ENCODE measurements at regions not wholly inside any gene's neighbourhood (a gene's known extent, or its start where the extent isn't known, plus 50 kb on each side); places are given as distances from the start of the nearest gene placed in this dataset.
A peak's percentile ranks its signal among the peaks of the same experiment; 100 is the strongest.

DNA sequence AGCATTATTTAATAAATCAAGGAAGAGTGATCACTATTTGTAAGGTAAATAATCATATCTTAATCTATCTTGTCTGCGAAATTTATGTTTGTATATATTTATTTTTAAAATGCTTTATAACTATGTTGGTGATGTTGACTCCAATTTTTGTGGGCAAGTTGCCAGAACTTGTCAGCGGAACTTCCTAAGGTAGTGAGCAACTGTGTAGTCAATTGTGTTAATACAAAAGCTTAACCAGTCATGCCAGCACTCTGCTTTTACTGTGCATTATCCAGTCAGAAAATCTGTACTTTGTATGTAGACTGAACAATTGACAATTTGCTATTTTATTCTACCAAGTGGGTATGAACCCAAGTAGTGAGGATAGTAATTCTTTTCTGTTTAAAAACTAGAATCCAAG lies 61.9 kb upstream of the RND3 start:
- Mint-ChIP-seq H3K27me3 (no peaks in the 10 kb centered on the region), H3K4me1 (ENCODE audit: low read depth) (no peaks in the 10 kb centered on the region), H3K4me3 (no peak overlapping the region), H3K9me3 (no peaks in the 10 kb centered on the region), H3K27ac (no peak overlapping the region), H3K36me3 (ENCODE audit: low read depth) (no peaks in the 10 kb centered on the region)
- no peak for DNase-seq
- intact Hi-C loops (cut with micrococcal nuclease): no loop called here
- CTCF ChIA-PET: no interaction called here
- TF ChIP-seq, protein P1, sequence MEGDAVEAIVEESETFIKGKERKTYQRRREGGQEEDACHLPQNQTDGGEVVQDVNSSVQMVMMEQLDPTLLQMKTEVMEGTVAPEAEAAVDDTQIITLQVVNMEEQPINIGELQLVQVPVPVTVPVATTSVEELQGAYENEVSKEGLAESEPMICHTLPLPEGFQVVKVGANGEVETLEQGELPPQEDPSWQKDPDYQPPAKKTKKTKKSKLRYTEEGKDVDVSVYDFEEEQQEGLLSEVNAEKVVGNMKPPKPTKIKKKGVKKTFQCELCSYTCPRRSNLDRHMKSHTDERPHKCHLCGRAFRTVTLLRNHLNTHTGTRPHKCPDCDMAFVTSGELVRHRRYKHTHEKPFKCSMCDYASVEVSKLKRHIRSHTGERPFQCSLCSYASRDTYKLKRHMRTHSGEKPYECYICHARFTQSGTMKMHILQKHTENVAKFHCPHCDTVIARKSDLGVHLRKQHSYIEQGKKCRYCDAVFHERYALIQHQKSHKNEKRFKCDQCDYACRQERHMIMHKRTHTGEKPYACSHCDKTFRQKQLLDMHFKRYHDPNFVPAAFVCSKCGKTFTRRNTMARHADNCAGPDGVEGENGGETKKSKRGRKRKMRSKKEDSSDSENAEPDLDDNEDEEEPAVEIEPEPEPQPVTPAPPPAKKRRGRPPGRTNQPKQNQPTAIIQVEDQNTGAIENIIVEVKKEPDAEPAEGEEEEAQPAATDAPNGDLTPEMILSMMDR (IDR thresholded peaks at IDR 0.05): no peak
- no peak for ATAC-seq
- POLR2A ChIA-PET: no interaction called here

DNA sequence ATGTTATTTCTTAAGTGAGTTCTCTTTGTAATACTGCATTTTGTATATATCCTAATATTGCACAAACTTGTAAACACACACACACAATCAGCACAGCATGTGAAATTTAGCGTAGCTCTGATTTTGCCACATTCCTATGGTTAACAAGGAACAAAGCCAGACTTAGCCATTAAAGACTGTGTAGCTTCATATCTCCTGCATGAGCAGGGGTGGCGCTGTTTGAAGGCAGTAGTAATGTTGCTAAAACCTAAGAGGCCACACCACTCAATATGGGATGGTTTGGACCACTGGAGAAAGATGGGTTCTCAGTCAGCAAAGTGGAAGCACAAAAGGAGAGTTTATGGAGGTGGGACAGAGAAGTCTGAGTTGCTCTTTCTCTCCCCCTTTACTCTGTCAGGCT lies 61.1 kb upstream of the RND3 start:
- DNase-seq (peak; percentile 4), ATAC-seq (no peak)
- H3K4me1 Mint-ChIP-seq (ENCODE audit: low read depth): no peaks in the 10 kb centered on the region
- POLR2A ChIA-PET: no interaction called here
- H3K9me3 Mint-ChIP-seq: no peaks in the 10 kb centered on the region
- CTCF ChIA-PET: no interaction called here
- H3K27me3 Mint-ChIP-seq: no peaks in the 10 kb centered on the region
- H3K36me3 Mint-ChIP-seq (ENCODE audit: low read depth): no peaks in the 10 kb centered on the region
- intact Hi-C loops (cut with micrococcal nuclease): no loop called here
- H3K27ac Mint-ChIP-seq: no peak overlapping the region
- no peak overlapping the region for H3K4me3 Mint-ChIP-seq
- TF ChIP-seq, protein P1 (IDR thresholded peaks at IDR 0.05): no peak

DNA sequence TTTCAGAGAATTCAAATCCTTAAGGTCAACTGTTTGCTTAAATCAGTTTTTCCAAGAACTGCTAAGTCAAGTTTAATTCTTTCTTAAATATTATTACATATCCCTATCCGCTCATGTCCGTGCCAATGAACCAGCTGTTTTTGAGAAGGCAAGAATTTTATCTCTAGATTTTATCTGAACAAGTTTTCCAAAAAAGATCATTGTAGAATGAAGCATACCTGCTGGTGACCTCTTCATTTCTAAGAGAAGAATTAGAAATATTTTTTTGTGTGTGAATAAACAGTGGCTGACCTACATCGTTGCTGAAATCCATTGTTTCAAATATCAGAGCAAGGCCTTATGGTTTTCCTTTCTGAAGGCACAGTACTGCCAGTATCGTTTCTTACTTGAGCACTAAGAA lies 58.4 kb upstream of the RND3 start:
- Mint-ChIP-seq H3K4me3 (no peak overlapping the region), H3K4me1 (ENCODE audit: low read depth) (no peaks in the 10 kb centered on the region), H3K27ac (no peak overlapping the region), H3K36me3 (ENCODE audit: low read depth) (no peaks in the 10 kb centered on the region), H3K9me3 (no peaks in the 10 kb centered on the region), H3K27me3 (no peaks in the 10 kb centered on the region)
- TF ChIP-seq, protein P1 (IDR thresholded peaks at IDR 0.05): no peak
- DNase-seq (no peak), ATAC-seq (no peak)
- CTCF ChIA-PET: no interaction called here
- POLR2A ChIA-PET: no interaction called here
- intact Hi-C loops (cut with micrococcal nuclease): no loop called here

DNA sequence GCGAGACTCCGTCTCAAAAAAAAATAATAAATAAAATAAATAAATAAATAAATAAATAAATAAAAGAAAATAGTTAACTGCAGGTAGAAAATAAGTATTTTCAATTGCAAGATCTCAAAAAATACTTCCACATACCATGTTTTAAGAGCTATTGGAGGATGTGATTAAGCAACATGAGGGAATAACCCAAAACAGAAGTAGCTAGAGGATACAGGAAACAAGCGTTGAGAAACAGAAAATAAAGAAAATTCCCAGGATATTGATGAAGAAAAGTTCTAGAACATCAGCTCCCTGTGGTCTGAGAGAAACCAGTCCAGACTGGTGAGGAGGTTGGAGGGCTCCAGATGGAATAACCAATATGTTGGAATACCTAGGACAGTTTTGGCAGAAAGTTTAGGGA lies 57.3 kb upstream of the RND3 start:
- POLR2A ChIA-PET: no interaction called here
- H3K27ac Mint-ChIP-seq: no peak overlapping the region
- ATAC-seq (no peak), DNase-seq (no peak)
- H3K27me3 Mint-ChIP-seq: no peaks in the 10 kb centered on the region
- no peak overlapping the region for H3K4me3 Mint-ChIP-seq
- no peaks in the 10 kb centered on the region for H3K9me3 Mint-ChIP-seq
- no peaks in the 10 kb centered on the region for H3K4me1 Mint-ChIP-seq (ENCODE audit: low read depth)
- TF ChIP-seq, protein P1 (IDR thresholded peaks at IDR 0.05): no peak
- no peaks in the 10 kb centered on the region for H3K36me3 Mint-ChIP-seq (ENCODE audit: low read depth)
- intact Hi-C loops (cut with micrococcal nuclease): no loop called here
- CTCF ChIA-PET: no interaction called here

DNA sequence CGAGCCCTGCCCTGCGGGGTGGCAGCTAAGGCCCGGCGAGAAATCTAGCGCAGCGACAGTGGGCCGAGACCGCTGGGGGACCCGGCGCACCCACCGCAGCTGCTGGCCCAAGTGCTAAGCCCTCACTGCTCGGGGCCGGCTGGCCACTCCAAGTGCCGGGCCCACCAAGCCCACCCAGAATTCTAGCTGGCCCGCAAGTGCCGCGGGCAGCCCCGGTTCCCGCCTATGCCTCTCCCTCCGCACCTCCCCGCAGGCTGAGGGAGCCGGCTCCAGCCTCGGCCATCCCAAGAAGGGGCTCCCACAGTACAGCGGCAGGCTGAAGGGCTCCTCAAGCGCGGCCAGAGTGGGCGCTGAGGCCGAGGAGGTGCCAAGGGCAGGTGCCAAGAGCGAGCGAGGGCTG lies 55.2 kb upstream of the RND3 start:
- intact Hi-C loops (cut with micrococcal nuclease): no loop called here
- no peak for ATAC-seq
- no peak for DNase-seq
- no peaks in the 10 kb centered on the region for H3K36me3 Mint-ChIP-seq (ENCODE audit: low read depth)
- ChIA-PET CTCF (no interaction called here), POLR2A (no interaction called here)
- H3K27ac Mint-ChIP-seq: no peak overlapping the region
- no peaks in the 10 kb centered on the region for H3K4me1 Mint-ChIP-seq (ENCODE audit: low read depth)
- H3K4me3 Mint-ChIP-seq: no peak overlapping the region
- TF ChIP-seq, protein P1 (IDR thresholded peaks at IDR 0.05): no peak
- H3K9me3 Mint-ChIP-seq: no peaks in the 10 kb centered on the region
- H3K27me3 Mint-ChIP-seq: no peaks in the 10 kb centered on the region
